Posterior cingulate gyrus (tissue), 11 donors: ENCODE measurements at regions not wholly inside any gene's neighbourhood (a gene's known extent, or its start where the extent isn't known, plus 50 kb on each side); places are given as distances from the start of the nearest gene placed in this dataset.
A peak's percentile ranks its signal among the peaks of the same experiment; 100 is the strongest.

ENCODE experiments used
- DNase-seq, 10 donors: peaks; one replicate each; pipeline versions ENCODE4 v3.0.0 to v3.0.0-alpha.2; 2020 to 2021; ENCODE audit warnings: mixed read lengths in 3 of 10
- intact Hi-C: fragments of 100-400 bp; cut with DNase I; formaldehyde crosslinking; loops from one replicate; pipeline ENCODE4 v1.15.1; 2023

- intact Hi-C loops, result no loop called here
- DNase-seq, result no peak
Observed at GRCh38 chr7:81648716-81649115, 121.1 kb downstream of the HGF start.

GRCh38 chr7:81645435-81645834 is 124.4 kb downstream of the HGF start:
- DNase-seq, result no peak
- intact Hi-C loops, result no loop called here

- intact Hi-C loops, result no loop called here
Observed at GRCh38 chr7:81641873-81642272, 128.0 kb downstream of the HGF start.

DNA sequence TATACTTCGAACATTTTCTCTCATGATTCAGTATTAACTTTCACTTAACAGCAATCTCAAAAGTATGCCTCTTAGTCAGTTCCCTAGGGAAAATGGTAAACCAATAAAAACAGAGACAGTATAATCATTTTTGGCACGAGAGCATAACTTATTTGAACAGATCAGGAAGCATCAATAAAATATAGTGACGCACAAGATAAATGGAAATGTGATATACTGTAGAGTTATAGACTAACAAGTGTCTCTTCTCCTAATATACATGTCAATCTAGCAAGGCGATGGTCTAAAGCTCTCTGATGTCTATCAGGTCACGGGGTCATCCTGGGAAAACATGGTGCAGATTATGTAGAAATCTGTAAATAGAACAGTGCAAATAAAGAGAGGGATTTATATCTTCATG is 131.6 kb downstream of the HGF start:
- DNase-seq, result no peak
- intact Hi-C loops, result no loop called here

More at GRCh38 chr7:81641873-81642272, 128.0 kb downstream of the HGF start:
- no peak for DNase-seq

DNA sequence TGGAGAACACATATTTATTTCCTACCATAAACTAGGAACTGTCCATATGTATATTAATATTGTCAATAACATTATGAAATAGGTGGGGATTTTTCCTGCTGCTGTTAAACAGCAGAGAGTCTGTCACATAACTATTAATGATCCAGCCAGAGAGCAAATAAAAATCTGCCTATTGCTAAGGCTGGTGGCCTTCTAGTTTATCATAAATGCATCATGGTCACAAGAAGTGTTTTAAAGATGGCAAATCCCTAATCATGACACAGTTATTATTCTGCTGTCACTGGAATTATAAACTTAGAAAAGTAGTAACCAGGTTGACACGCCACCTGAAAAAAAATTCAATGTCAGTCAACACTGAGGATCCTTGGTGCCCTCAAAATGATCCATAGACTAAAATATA is 132.3 kb downstream of the HGF start:
- intact Hi-C loops, result no loop called here
- no peak for DNase-seq

DNA sequence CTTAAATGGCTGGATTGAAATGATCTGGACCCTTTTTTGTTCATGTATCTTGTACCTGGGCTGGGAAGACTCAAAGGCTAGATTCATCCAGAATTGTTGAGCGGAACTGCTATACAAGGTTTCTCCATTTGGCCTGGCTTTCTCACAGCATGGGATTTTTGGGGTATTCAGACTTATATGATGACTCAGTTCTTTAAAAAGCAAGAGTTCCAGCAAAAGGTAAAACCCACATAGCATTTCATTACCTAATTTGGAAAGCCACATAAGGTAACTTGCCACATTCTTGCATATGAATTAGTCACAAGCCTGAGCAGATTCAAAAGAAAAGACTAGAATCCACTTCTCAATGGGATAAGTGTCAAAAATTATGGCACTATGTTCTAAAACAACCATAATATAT is 137.4 kb downstream of the HGF start:
- intact Hi-C loops, result no loop called here
- no peak for DNase-seq

- intact Hi-C loops, result no loop called here
- DNase-seq, result no peak
Observed at GRCh38 chr7:81630600-81630999, 139.2 kb downstream of the HGF start.

- intact Hi-C loops, result no loop called here
- no peak for DNase-seq
Observed at GRCh38 chr7:81629702-81630101, 140.1 kb downstream of the HGF start.

- intact Hi-C loops, result no loop called here
- no peak for DNase-seq
Observed at GRCh38 chr7:81628951-81629350, 140.9 kb downstream of the HGF start.

GRCh38 chr7:81627536-81628287 is 142.1 kb downstream of the HGF start:
- intact Hi-C loops, result no loop called here
- no peak for DNase-seq

GRCh38 chr7:81626008-81626407 is 143.8 kb downstream of the HGF start:
- intact Hi-C loops, result no loop called here

DNA sequence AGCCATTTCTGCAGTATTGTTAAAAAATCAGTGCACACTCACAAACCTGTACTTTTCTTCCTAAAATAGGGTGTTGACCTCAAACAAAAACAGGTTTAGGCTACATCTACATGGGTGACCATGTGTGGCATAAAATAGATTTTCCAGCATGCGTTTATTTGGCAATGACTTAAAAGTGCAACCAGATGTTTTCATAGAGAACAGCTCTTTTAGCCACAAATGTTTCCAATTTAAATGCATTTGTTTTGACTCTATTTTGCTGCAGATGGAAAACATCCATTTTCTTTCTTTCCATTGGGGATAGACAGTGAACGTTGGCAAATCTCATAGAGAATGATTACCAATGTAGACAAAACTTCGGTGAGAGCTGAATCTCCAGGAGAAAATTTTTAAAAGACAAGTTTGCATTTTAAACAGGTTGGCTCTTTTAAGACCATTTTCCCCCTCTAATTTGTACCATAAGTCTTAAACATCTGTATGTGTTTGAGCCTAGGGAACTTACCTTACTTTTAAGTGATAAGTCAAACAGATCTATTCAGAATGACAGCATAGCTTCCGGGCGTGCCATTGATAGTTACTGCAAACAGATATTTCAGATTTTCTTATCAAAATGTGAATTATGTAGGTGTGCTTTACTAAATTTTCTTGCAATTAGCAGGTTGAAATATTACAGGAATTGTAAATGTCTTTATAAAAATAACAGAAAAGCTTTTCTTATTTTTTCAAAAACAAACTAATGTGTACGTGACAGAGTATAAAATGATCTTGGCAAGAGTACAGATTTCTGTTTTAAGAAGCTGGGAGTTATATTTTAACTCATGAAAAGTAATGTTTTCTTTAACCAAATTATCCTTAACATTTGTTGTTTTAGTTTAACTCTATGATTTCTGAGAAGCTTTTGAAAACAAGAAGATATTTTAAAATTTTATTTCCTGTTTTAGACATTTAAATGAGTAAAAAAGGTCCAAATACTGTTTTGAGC is 144.9 kb downstream of the HGF start:
- intact Hi-C loops, result no loop called here
- no peak for DNase-seq

More at GRCh38 chr7:81626008-81626407, 143.8 kb downstream of the HGF start:
- DNase-seq, result no peak

GRCh38 chr7:81624021-81624592 is 145.7 kb downstream of the HGF start:
- DNase-seq, result no peak
- intact Hi-C loops, result no loop called here

- DNase-seq, result no peak
- intact Hi-C loops, result no loop called here
Observed at GRCh38 chr7:81623251-81623855, 146.5 kb downstream of the HGF start.

DNA sequence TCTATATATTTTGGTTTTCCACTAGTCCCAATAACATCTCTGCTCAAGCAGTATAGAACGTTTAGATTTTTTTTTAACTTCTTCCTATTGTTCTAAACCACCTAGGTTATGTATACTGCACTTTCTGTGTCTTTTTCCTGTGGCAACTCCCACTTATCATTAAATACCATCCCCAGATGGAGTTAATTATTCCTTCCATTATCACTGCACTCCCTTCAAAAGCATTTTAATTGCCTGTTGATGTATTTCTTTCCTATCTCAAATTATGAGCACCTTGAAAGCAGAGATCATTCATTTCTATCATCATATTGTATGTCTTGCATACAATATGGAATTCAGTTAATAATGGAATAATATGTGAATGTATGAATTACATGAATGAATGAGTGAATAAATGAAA is 148.0 kb downstream of the HGF start:
- DNase-seq, result no peak
- intact Hi-C loops, result no loop called here

DNA sequence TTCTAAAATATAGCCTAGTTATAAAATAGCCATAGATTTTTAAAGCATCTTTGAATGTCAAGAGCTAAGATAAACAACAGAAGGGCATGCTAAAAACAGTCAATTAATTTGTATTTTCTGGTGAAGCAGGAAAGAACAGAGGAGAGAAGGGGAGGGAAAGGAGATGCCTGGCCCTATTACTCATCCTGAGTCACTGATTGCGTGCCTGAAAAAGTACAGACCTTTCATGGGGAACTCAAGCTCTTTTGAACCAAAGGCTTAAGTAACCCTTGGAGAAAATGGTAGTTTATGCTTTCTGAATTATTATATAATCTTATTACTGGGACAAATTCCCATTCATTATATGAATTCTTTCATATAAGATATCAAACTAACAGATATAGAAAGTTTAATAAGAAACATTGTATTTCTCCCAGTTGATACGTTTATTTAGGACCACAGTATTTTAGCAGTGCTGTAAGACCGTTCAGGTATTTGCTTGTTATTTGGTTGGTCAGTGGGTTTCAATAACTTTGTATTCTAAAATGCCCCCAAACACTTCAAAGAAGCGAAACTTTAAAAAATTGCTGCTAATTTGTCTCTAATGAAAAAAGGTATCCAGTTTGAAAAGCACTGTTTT is 151.3 kb downstream of the HGF start:
- no peak for DNase-seq
- intact Hi-C loops, result no loop called here

DNA sequence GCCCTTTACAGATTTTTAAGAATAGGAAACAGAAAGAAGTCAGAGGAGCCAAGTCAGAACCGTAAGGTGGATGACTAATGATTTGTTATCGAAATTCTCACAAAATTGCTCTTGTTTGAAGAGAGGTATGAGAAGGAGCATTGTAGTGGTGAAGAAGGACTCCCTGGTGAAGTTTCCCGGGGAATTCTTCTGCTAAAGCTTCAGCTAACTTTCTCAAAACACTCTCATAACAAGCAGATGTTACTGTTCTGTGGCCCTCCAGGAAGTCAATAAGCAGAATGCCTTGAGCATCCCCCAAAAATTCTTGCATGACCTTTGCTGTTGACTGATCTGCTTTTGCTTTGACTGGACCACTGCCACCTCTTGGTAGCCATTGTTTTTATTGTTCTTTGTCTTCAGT is 152.9 kb downstream of the HGF start:
- DNase-seq, result no peak
- intact Hi-C loops, result no loop called here

DNA sequence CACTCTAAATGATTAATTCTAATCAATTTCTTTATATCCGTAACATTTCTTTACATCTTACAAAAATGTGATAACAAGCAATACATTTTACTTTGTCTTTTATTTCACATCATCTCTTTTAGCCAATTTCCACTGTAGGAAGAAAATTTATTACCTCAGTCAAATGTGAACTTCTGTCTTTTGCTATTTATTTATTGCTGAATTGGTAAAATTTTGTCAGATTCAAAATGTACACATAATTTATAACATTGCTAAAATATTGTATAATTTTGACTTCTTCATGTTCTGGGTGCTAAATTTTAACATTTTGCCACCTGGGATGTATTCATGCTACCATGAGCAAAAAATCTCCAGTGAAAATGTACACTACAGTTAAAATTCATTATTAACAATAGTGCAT is 158.0 kb downstream of the HGF start:
- intact Hi-C loops, result no loop called here
- no peak for DNase-seq

DNA sequence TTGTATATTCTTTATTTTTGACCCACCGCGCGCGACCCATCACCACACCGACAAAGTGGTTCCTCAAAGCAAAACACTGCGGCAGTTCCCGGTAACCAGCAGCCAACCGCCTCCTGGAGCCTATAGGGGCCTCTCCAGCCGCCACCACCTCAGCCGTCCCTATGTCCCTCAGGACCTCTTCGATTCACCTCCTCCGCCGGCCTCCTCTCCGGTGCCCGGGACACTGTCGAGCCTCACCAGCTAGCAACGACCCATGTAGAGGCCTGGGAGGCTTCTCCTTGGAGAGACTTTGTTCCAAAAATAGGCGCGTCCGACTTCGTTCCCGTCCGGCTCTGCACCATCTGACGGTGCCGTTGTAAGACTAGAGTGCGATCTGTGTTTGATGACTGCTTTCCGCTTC is 158.8 kb downstream of the HGF start:
- DNase-seq, result peak in 3 of 10 donors; percentile 26 to 84 (median 68)
- intact Hi-C loops, result no loop called here

GRCh38 chr7:81608748-81609382 is 161.0 kb downstream of the HGF start:
- no peak for DNase-seq
- intact Hi-C loops, result no loop called here
